PC-3 (cell line): ENCODE measurements at regions not wholly inside any gene's neighbourhood (a gene's known extent, or its start where the extent isn't known, plus 50 kb on each side); places are given as distances from the start of the nearest gene placed in this dataset.

Source experiments
- ATAC-seq: fragments of 200-7000 bp; cut with Tn5 transposase; 2 replicates; pipeline ENCODE4 v1.9.1; 2020; ENCODE audit warnings: mild to moderate bottlenecking, moderate library complexity
- BruUV-seq: library from RNA; stranded (reverse); fragments of 400-500 nt; replicated peaks from 2 replicates; lab custom pipeline; 2021; lab: Mats Ljungman, UMichigan
- CTCF ChIA-PET: fragments of 300-600 bp; sonication (Branson Sonifier 250); formaldehyde crosslinking; loops from one replicate; lab custom pipeline; 2022; ENCODE audit warnings: antibody characterized with exemption; lab: Charles Lee
- POLR2A ChIA-PET: fragments of 300-600 bp; sonication (Branson Sonifier 250); formaldehyde crosslinking; loops from one replicate; lab custom pipeline; 2022; ENCODE audit warnings: antibody characterized with exemption; ENCODE audit not compliant: unreplicated experiment; lab: Charles Lee
- DNase-seq: peaks from one replicate; pipeline ENCODE4 v3.0.0-alpha.2; 2015
- H2AFZ ChIP-seq: fragments of 300-600 bp; sonication (generic); 2 replicates; pipeline ENCODE4 v1.6.0; 2016; ENCODE audit warnings: antibody characterized with exemption, low read length
- H3F3A ChIP-seq: fragments of 300-600 bp; sonication (generic); one replicate; pipeline ENCODE4 v1.6.0; 2017; ENCODE audit warnings: antibody characterized with exemption, low read length, control low read depth, mild to moderate bottlenecking; ENCODE audit not compliant: unreplicated experiment
- H3K27ac ChIP-seq: fragments of 300-600 bp; sonication (generic); 2 replicates; pipeline ENCODE4 v1.5.1; 2016; ENCODE audit warnings: mild to moderate bottlenecking, low read length
- H3K27me3 ChIP-seq: fragments of 300-600 bp; sonication (generic); 2 replicates; pipeline ENCODE4 v1.6.1; 2016; ENCODE audit warnings: low read length, mixed read lengths
- H3K36me3 ChIP-seq: fragments of 300-600 bp; sonication (generic); 2 replicates; pipeline ENCODE4 v1.6.1; 2016; ENCODE audit warnings: low read depth, mixed run types, low read length, mixed read lengths
- H3K4me1 ChIP-seq: fragments of 300-600 bp; sonication (generic); 2 replicates; pipeline ENCODE4 v1.5.1; 2016; ENCODE audit warnings: low read length; ENCODE audit not compliant: insufficient read depth
- H3K4me2 ChIP-seq: fragments of 300-600 bp; sonication (generic); 2 replicates; pipeline ENCODE4 v1.6.0; 2016; ENCODE audit warnings: low read length
- H3K4me3 ChIP-seq: fragments of 300-600 bp; sonication (generic); 2 replicates; pipeline ENCODE4 v1.5.1; 2016; ENCODE audit warnings: mild to moderate bottlenecking, low read length, mixed read lengths
- H3K79me2 ChIP-seq: fragments of 300-600 bp; sonication (generic); 2 replicates; pipeline ENCODE4 v1.6.1; 2017; ENCODE audit warnings: low read length, mixed read lengths
- H3K9ac ChIP-seq: fragments of 300-600 bp; sonication (generic); 2 replicates; pipeline ENCODE4 v1.6.0; 2016; ENCODE audit warnings: mild to moderate bottlenecking, low read length
- H3K9me2 ChIP-seq: fragments of 300-600 bp; sonication (generic); replicated peaks from 2 replicates; pipeline ENCODE4 v1.6.1; 2016; ENCODE audit warnings: mixed run types, low read length, mixed read lengths
- H3K9me3 ChIP-seq: fragments of 300-600 bp; sonication (generic); 2 replicates; pipeline ENCODE4 v1.6.1; 2016; ENCODE audit warnings: low read length, mixed read lengths
- H4K20me1 ChIP-seq: fragments of 300-600 bp; sonication (generic); 2 replicates; pipeline ENCODE4 v1.6.1; 2016; ENCODE audit warnings: low read length, mixed read lengths
- EZH2 ChIP-seq: fragments of 300-600 bp; sonication (generic); IDR thresholded peaks from one replicate; pipeline ENCODE4 v1.6.1; 2017; ENCODE audit warnings: antibody characterized with exemption, mild to moderate bottlenecking, low read length; ENCODE audit not compliant: unreplicated experiment
- EZH2phosphoT487 ChIP-seq: fragments of 300-600 bp; sonication (generic); IDR thresholded peaks from 2 replicates; pipeline ENCODE4 v1.6.1; 2018; ENCODE audit warnings: mild to moderate bottlenecking, antibody characterized with exemption, low read length, borderline replicate concordance
- intact Hi-C: fragments of 100-400 bp; cut with micrococcal nuclease; formaldehyde crosslinking; loops from 2 replicates; pipeline ENCODE4 v1.9.0; 2023
- TF ChIP-seq, protein P1 (sequence below): fragments of 300-600 bp; sonication (generic); conservative IDR thresholded peaks from 2 replicates; pipeline ENCODE4 v1.5.1; 2017; ENCODE audit warnings: antibody characterized with exemption, low read depth, mild to moderate bottlenecking, low read length

- Histone ChIP-seq H3K4me2 (no peak overlapping the region), H3K27ac (no peak overlapping the region), H3K27me3 (no peaks in the 10 kb centered on the region), H3K9ac (no peak overlapping the region), H3K9me2 (no peaks in the 10 kb centered on the region), H3F3A (no peaks in the 10 kb centered on the region), H3K9me3 (no peaks in the 10 kb centered on the region), H3K36me3 (no peaks in the 10 kb centered on the region), H3K79me2 (no peaks in the 10 kb centered on the region), H2AFZ (no peak overlapping the region), H3K4me1 (no peaks in the 10 kb centered on the region), H3K4me3 (no peak overlapping the region), H4K20me1 (no peaks in the 10 kb centered on the region)
- intact Hi-C loops = no loop called here
- BruUV-seq = no TSS peak
- CTCF ChIA-PET = no interaction called here
- ATAC-seq (no peak), DNase-seq (no peak)
- TF ChIP-seq, protein P1, sequence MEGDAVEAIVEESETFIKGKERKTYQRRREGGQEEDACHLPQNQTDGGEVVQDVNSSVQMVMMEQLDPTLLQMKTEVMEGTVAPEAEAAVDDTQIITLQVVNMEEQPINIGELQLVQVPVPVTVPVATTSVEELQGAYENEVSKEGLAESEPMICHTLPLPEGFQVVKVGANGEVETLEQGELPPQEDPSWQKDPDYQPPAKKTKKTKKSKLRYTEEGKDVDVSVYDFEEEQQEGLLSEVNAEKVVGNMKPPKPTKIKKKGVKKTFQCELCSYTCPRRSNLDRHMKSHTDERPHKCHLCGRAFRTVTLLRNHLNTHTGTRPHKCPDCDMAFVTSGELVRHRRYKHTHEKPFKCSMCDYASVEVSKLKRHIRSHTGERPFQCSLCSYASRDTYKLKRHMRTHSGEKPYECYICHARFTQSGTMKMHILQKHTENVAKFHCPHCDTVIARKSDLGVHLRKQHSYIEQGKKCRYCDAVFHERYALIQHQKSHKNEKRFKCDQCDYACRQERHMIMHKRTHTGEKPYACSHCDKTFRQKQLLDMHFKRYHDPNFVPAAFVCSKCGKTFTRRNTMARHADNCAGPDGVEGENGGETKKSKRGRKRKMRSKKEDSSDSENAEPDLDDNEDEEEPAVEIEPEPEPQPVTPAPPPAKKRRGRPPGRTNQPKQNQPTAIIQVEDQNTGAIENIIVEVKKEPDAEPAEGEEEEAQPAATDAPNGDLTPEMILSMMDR = no peak
- TF ChIP-seq EZH2phosphoT487 = no peak
- TF ChIP-seq EZH2 = no peak
- POLR2A ChIA-PET = no interaction called here
These were observed 599.8 kb downstream of the FRK start for GRCh38 chr6:115460913-115461312.

DNA sequence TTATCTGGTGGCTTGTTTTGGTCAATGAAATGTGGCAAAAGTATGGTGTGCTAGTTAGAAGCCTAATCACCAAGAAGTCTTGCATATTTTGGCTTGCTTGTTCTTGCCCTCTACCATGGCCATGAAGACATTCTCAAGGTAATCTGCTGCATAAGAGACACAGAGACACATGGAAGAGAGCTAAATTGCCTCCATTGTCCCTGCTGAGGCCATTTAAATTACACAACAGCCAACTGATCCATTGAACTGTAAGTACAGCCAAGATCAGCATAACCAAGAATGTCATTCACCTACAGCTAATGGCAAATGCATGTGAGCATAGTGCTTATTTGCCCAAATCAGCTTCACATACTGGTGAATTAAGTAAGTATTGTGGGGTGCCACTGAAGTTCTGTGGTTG lies 603.8 kb downstream of the FRK start:
- POLR2A ChIA-PET = no interaction called here
- H3K9me2 ChIP-seq = no peaks in the 10 kb centered on the region
- no peaks in the 10 kb centered on the region for H3K4me1 ChIP-seq
- no peaks in the 10 kb centered on the region for H4K20me1 ChIP-seq
- H3K4me3 ChIP-seq = no peak overlapping the region
- intact Hi-C loops = no loop called here
- BruUV-seq = no TSS peak
- CTCF ChIA-PET = no interaction called here
- no peak for ATAC-seq
- no peaks in the 10 kb centered on the region for H3K9me3 ChIP-seq
- no peaks in the 10 kb centered on the region for H3F3A ChIP-seq
- no peak overlapping the region for H3K4me2 ChIP-seq
- no peak overlapping the region for H3K9ac ChIP-seq
- no peak overlapping the region for H2AFZ ChIP-seq
- DNase-seq = no peak
- TF ChIP-seq, protein P1 = no peak
- TF ChIP-seq EZH2phosphoT487 (no peak), EZH2 (no peak)
- H3K79me2 ChIP-seq = no peaks in the 10 kb centered on the region
- no peaks in the 10 kb centered on the region for H3K27me3 ChIP-seq
- no peaks in the 10 kb centered on the region for H3K36me3 ChIP-seq
- no peak overlapping the region for H3K27ac ChIP-seq

GRCh38 chr6:115443825-115444478 lies 616.7 kb downstream of the FRK start:
- no peaks in the 10 kb centered on the region for H3K4me1 ChIP-seq
- ChIA-PET CTCF (no interaction called here), POLR2A (no interaction called here)
- no TSS peak for BruUV-seq
- no peak overlapping the region for H3K4me3 ChIP-seq
- no peaks in the 10 kb centered on the region for H3K79me2 ChIP-seq
- no peaks in the 10 kb centered on the region for H3F3A ChIP-seq
- no peak overlapping the region for H2AFZ ChIP-seq
- no peak for DNase-seq
- no peaks in the 10 kb centered on the region for H3K9me3 ChIP-seq
- H3K36me3 ChIP-seq = no peaks in the 10 kb centered on the region
- H4K20me1 ChIP-seq = no peaks in the 10 kb centered on the region
- no peak for ATAC-seq
- no peak overlapping the region for H3K4me2 ChIP-seq
- H3K27me3 ChIP-seq = no peaks in the 10 kb centered on the region
- intact Hi-C loops = no loop called here
- no peaks in the 10 kb centered on the region for H3K9me2 ChIP-seq
- H3K27ac ChIP-seq = no peak overlapping the region
- H3K9ac ChIP-seq = no peak overlapping the region
- TF ChIP-seq EZH2phosphoT487 (no peak), EZH2 (no peak)
- TF ChIP-seq, protein P1 = no peak
